ENCODE measurements at regions not wholly inside any gene's neighbourhood (a gene's known extent, or its start where the extent isn't known, plus 50 kb on each side); places are given as distances from the start of the nearest gene placed in this dataset.

- DNase-seq, result no peak
- Histone ChIP-seq H3K27ac (ENCODE audit: low read depth in 1 of 2, low read length in 1 of 2) (no peak overlapping the region), H3K4me1 (ENCODE audit: control insufficient read depth in 5 of 5, insufficient read depth in 5 of 5, low read length in 5 of 5) (no peaks in the 10 kb centered on the region)
These were observed 264.7 kb downstream of the MYCN start for GRCh38 chr2:16204886-16205620.

DNA sequence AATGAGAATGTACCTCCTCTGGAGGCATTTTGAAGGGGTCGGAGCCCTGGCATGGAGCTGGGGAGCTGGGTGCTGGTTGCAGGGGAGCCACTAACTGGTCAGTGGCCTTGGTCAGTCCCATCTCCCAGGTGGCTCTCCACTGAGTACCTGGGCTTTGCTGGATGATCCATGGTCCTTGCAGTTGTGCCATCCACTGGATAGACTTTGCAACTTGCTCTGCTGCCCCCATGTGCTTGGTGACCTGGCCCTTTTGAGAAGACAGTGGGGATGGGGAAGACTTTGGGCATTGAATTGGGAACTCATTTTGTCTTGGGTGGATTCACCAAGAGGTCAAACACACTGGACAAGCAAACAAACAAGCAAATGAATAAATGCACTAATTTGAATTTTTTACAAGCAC lies 263.9 kb downstream of the MYCN start:
- 92 to 100% methylated on average over 1 of the region's 1 CpG for WGBS, 2 donors

More at GRCh38 chr2:16204886-16205620, 264.7 kb downstream of the MYCN start:
- Histone ChIP-seq H3K36me3 (ENCODE audit: control insufficient read depth in 4 of 4, insufficient read depth in 4 of 4, low read length in 4 of 4) (no peaks in the 10 kb centered on the region), H3K4me3 (no peak overlapping the region), H3K27me3 (ENCODE audit: control insufficient read depth in 3 of 3, insufficient read depth in 3 of 3, low read length in 2 of 3) (no peaks in the 10 kb centered on the region), H3K9me3 (ENCODE audit: control insufficient read depth in 4 of 4, insufficient read depth in 3 of 4, low read length in 3 of 4) (peaks cover 0 to 2% (median 0%) of the 10 kb centered on the region in 4 donors), H3K9ac (ENCODE audit: insufficient read depth in 1 of 2, low read length in 2 of 2) (no peak overlapping the region)
- WGBS, 2 donors, result 79 to 85% methylated on average over 12 of the region's 12 CpGs
- no peak for ATAC-seq (ENCODE audit: insufficient read depth, low FRiP score)
- TF ChIP-seq, protein P1, sequence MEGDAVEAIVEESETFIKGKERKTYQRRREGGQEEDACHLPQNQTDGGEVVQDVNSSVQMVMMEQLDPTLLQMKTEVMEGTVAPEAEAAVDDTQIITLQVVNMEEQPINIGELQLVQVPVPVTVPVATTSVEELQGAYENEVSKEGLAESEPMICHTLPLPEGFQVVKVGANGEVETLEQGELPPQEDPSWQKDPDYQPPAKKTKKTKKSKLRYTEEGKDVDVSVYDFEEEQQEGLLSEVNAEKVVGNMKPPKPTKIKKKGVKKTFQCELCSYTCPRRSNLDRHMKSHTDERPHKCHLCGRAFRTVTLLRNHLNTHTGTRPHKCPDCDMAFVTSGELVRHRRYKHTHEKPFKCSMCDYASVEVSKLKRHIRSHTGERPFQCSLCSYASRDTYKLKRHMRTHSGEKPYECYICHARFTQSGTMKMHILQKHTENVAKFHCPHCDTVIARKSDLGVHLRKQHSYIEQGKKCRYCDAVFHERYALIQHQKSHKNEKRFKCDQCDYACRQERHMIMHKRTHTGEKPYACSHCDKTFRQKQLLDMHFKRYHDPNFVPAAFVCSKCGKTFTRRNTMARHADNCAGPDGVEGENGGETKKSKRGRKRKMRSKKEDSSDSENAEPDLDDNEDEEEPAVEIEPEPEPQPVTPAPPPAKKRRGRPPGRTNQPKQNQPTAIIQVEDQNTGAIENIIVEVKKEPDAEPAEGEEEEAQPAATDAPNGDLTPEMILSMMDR (IDR thresholded peaks at IDR 0.05; ENCODE audit: control extremely low read depth, extremely low read depth), result no peak

DNA sequence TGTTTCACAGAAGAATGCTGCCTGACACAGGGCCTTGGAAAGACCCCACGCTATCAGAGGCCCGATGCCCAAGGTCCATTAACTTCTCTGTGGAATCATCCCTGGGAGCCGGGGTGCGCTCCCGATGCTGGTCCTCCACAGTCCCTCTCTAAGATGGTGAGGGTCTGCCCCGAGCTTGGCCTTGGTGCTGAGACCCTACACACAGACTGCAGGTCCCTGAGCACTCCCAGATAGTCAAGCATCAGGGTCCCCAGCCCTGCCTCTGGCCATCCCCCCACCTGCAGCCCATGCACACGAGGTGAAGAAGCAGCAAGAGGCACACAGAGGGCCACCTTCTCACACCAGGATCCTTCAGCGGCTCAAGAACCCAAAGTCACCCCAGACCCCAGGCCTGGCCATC lies 263.3 kb downstream of the MYCN start:
- Histone ChIP-seq H3K4me1 (ENCODE audit: control insufficient read depth in 5 of 5, insufficient read depth in 5 of 5, low read length in 5 of 5) (no peaks in the 10 kb centered on the region), H3K36me3 (ENCODE audit: control insufficient read depth in 4 of 4, insufficient read depth in 4 of 4, low read length in 4 of 4) (no peaks in the 10 kb centered on the region), H3K27ac (ENCODE audit: low read depth in 1 of 2, low read length in 1 of 2) (no peak overlapping the region), H3K27me3 (ENCODE audit: control insufficient read depth in 3 of 3, insufficient read depth in 3 of 3, low read length in 2 of 3) (no peaks in the 10 kb centered on the region), H3K9ac (ENCODE audit: insufficient read depth in 1 of 2, low read length in 2 of 2) (no peak overlapping the region), H3K4me3 (no peak overlapping the region), H3K9me3 (ENCODE audit: control insufficient read depth in 4 of 4, insufficient read depth in 3 of 4, low read length in 3 of 4) (peaks cover 0 to 2% (median 0%) of the 10 kb centered on the region in 4 donors)
- WGBS, 2 donors, result 88 to 94% methylated on average over 8 of the region's 8 CpGs
- TF ChIP-seq, protein P1 (IDR thresholded peaks at IDR 0.05; ENCODE audit: control extremely low read depth, extremely low read depth), result no peak
- DNase-seq (no peak), ATAC-seq (ENCODE audit: insufficient read depth, low FRiP score) (no peak)

More for the DNA sequence above, 263.9 kb downstream of the MYCN start:
- Histone ChIP-seq H3K4me1 (ENCODE audit: control insufficient read depth in 5 of 5, insufficient read depth in 5 of 5, low read length in 5 of 5) (no peaks in the 10 kb centered on the region), H3K27ac (ENCODE audit: low read depth in 1 of 2, low read length in 1 of 2) (no peak overlapping the region), H3K4me3 (no peak overlapping the region), H3K27me3 (ENCODE audit: control insufficient read depth in 3 of 3, insufficient read depth in 3 of 3, low read length in 2 of 3) (no peaks in the 10 kb centered on the region), H3K9me3 (ENCODE audit: control insufficient read depth in 4 of 4, insufficient read depth in 3 of 4, low read length in 3 of 4) (peaks cover 0 to 2% (median 0%) of the 10 kb centered on the region in 4 donors), H3K9ac (ENCODE audit: insufficient read depth in 1 of 2, low read length in 2 of 2) (no peak overlapping the region), H3K36me3 (ENCODE audit: control insufficient read depth in 4 of 4, insufficient read depth in 4 of 4, low read length in 4 of 4) (no peaks in the 10 kb centered on the region)
- TF ChIP-seq, protein P1 (IDR thresholded peaks at IDR 0.05; ENCODE audit: control extremely low read depth, extremely low read depth), result no peak
- ATAC-seq (ENCODE audit: insufficient read depth, low FRiP score) (no peak), DNase-seq (no peak)
